LNCaP clone FGC (cell line): ENCODE measurements at regions not wholly inside any gene's neighbourhood (a gene's known extent, or its start where the extent isn't known, plus 50 kb on each side); places are given as distances from the start of the nearest gene placed in this dataset.

ENCODE experiments used
- DNase-seq: peaks from one replicate; pipeline ENCODE4 v3.0.0-alpha.2; 2011; ENCODE audit warnings: low read depth
- H3K4me3 ChIP-seq: 2 replicates; pipeline ENCODE4 v1.5.1; 2011; ENCODE audit warnings: mild to moderate bottlenecking, low read depth, low read length, control low read depth
- CTCF ChIP-seq: IDR thresholded peaks from 2 replicates; pipeline ENCODE4 v1.5.1; 2012; ENCODE audit warnings: mild to moderate bottlenecking; ENCODE audit not compliant: control insufficient read depth, insufficient read depth; ENCODE audit errors: extremely low read depth

DNA sequence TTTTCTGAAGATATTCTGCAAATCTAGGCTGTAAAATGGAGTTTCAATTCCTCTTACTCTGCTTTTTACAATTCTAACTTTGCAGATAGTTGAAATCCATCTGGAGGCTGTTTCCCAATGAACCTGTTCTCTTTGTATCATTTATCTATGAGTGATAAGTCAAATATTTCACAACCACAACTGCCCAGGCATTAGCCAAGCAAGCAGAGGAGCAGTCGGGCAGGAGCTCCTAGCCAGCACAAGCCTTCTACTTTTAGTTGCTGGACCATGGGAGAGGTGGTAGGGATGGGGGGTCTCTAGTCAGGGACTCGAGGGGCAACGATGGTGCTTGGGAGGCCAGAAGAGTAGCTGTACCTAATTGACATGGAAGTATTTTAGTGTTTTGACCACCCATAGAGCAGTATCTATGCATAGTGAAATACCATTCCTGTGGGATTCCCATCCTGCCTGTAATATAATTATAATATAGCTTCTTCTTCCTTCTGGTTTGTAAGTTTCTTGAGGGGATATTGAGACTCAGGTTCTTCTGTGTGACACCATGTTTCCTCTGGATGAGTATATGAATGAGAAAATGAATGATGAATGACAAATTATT is 353.5 kb upstream of the IL12A start:
- H3K4me3 ChIP-seq = no peak overlapping the region
- DNase-seq = no peak
- TF ChIP-seq CTCF = no peak

- no peak overlapping the region for H3K4me3 ChIP-seq
- DNase-seq = no peak
Measured at GRCh38 chr3:159637883-159638542, 350.6 kb upstream of the IL12A start.

DNA sequence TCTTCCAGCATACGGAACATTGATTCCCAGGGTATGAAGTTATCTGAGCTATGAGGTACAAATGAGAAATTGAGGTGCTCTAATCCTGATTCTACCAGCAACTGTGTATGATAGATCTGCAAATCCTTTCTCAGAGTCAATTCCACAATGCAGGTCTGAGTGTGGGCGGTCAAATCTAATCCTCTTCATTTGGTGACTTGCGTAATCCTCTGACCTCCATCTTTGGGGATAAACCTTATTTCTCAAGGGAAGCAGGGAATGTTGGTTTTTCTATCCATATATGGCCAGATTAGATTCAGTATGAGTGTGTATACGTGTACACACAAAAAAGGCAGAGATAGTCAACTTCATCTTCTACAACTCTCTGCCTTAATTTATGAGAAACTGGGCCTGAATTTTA is 348.4 kb upstream of the IL12A start:
- no peak for TF ChIP-seq CTCF
- no peak overlapping the region for H3K4me3 ChIP-seq
- DNase-seq = no peak

More at GRCh38 chr3:159637883-159638542, 350.6 kb upstream of the IL12A start:
- TF ChIP-seq CTCF = no peak

GRCh38 chr3:159643406-159643805 is 345.2 kb upstream of the IL12A start:
- no peak overlapping the region for H3K4me3 ChIP-seq
- TF ChIP-seq CTCF = no peak
- DNase-seq = no peak

- no peak for DNase-seq
- no peak overlapping the region for H3K4me3 ChIP-seq
- TF ChIP-seq CTCF = no peak
Measured at GRCh38 chr3:159645874-159646273, 342.8 kb upstream of the IL12A start.

GRCh38 chr3:159649951-159650350 is 338.7 kb upstream of the IL12A start:
- no peak for TF ChIP-seq CTCF
- DNase-seq = no peak

GRCh38 chr3:159650726-159651125 is 337.9 kb upstream of the IL12A start:
- peak; percentile 46 for DNase-seq
- no peak overlapping the region for H3K4me3 ChIP-seq
- TF ChIP-seq CTCF = no peak

More at GRCh38 chr3:159649951-159650350, 338.7 kb upstream of the IL12A start:
- H3K4me3 ChIP-seq = no peak overlapping the region
